DOHH2 (cell line): ENCODE measurements at regions not wholly inside any gene's neighbourhood (a gene's known extent, or its start where the extent isn't known, plus 50 kb on each side); places are given as distances from the start of the nearest gene placed in this dataset.

ENCODE experiments used
- H3F3A ChIP-seq: fragments of 200-600 bp; sonication (generic), shearing (Covaris generic); 2 replicates; pipeline ENCODE4 v1.6.0; 2016; ENCODE audit warnings: antibody characterized with exemption, mild to moderate bottlenecking; ENCODE audit not compliant: control insufficient read depth, insufficient read depth
- H3K27ac ChIP-seq: fragments of 200-600 bp; sonication (generic); 2 replicates; pipeline ENCODE4 v1.5.1; 2014; ENCODE audit warnings: low read depth, mild to moderate bottlenecking, low read length, moderate library complexity
- H3K27me3 ChIP-seq: fragments of 200-600 bp; sonication (generic); 2 replicates; pipeline ENCODE4 v1.6.1; 2014; ENCODE audit warnings: mild to moderate bottlenecking, low read length, mixed read lengths; ENCODE audit not compliant: control insufficient read depth
- H3K36me3 ChIP-seq: fragments of 200-600 bp; sonication (generic); 2 replicates; pipeline ENCODE4 v1.6.1; 2014; ENCODE audit warnings: mild to moderate bottlenecking, low read length, moderate library complexity, mixed read lengths; ENCODE audit not compliant: control insufficient read depth
- H3K4me1 ChIP-seq: fragments of 200-600 bp; sonication (generic); 2 replicates; pipeline ENCODE4 v1.6.1; 2014; ENCODE audit warnings: mild to moderate bottlenecking, low read length, mixed read lengths; ENCODE audit not compliant: control insufficient read depth
- H3K4me2 ChIP-seq: fragments of 200-600 bp; sonication (generic); 2 replicates; pipeline ENCODE4 v1.6.0; 2014; ENCODE audit warnings: mild to moderate bottlenecking, low read length, moderate library complexity
- H3K4me3 ChIP-seq: fragments of 200-600 bp; sonication (generic); 2 replicates; pipeline ENCODE4 v1.5.1; 2014; ENCODE audit warnings: mild to moderate bottlenecking, low read length, mixed read lengths
- H3K79me2 ChIP-seq: fragments of 200-600 bp; sonication (generic); 2 replicates; pipeline ENCODE4 v1.6.1; 2014; ENCODE audit warnings: mild to moderate bottlenecking, low read length, mixed read lengths; ENCODE audit not compliant: control insufficient read depth
- H3K9me2 ChIP-seq: fragments of 200-600 bp; sonication (generic); replicated peaks from 2 replicates; pipeline ENCODE4 v1.6.1; 2014; ENCODE audit warnings: mild to moderate bottlenecking, low read length, mixed read lengths; ENCODE audit not compliant: control insufficient read depth
- H3K9me3 ChIP-seq: fragments of 200-600 bp; sonication (generic); 2 replicates; pipeline ENCODE4 v1.6.1; 2014; ENCODE audit warnings: antibody characterized with exemption, low read length, mixed read lengths; ENCODE audit not compliant: control insufficient read depth, insufficient read depth
- H4K20me1 ChIP-seq: fragments of 200-600 bp; sonication (generic); 2 replicates; pipeline ENCODE4 v1.6.0; 2014; ENCODE audit warnings: low read depth, mild to moderate bottlenecking, antibody characterized with exemption, low read length, moderate library complexity; ENCODE audit not compliant: control insufficient read depth, insufficient read depth
- CTCF ChIP-seq: fragments of 200-600 bp; sonication (generic); IDR thresholded peaks from one replicate; pipeline ENCODE4 v1.5.1; 2014; ENCODE audit warnings: antibody characterized with exemption, mild to moderate bottlenecking, low read depth, low read length; ENCODE audit not compliant: poor library complexity, severe bottlenecking
- EZH2phosphoT487 ChIP-seq: fragments of 200-600 bp; sonication (generic); IDR thresholded peaks from 2 replicates; pipeline ENCODE4 v1.6.1; 2017; ENCODE audit warnings: borderline replicate concordance, mild to moderate bottlenecking, antibody characterized with exemption, low read length, moderate library complexity, mixed read lengths

DNA sequence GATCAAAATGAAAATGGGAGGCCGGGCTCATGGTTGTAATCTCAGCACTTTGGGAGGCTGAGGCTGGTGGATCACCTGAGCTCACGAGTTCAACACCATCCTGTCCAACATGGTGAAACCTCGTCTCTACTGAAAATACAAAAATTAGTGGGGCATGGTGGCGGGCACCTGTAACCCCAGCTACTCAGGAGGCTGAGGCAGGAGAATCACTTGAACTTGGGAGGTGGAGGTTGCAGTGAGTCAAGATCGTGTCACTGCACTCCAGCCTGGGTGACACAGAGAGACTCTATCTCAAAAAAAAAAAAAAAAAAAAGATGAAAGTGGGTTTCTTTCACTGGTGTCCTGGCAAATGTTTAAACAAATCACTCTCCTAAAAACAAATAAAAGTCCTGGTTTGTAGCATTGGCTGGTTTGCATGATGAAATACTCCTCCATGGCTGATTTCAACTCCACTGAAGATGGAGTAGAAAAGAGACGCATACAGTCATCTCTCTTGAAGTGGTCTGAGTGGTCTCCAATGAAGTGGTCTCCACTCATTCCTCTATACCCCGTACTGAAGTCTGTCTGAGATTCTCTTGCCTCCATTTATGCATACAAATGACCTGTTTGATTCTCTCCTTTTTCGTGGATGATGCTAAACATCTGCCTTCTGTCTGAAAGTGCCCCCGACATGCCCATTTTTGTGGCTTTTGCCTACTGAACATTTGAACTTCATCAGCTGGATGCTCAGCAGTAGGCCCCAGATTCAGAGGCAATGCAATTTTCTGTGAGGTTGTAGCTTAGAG, 153.0 kb upstream of the FAM20A start:
- no peak overlapping the region for H3K4me3 ChIP-seq
- no peak for TF ChIP-seq EZH2phosphoT487
- no peak for TF ChIP-seq CTCF
- H3K9me2 ChIP-seq, result no peaks in the 10 kb centered on the region
- H3K27me3 ChIP-seq, result no peaks in the 10 kb centered on the region
- H3K4me1 ChIP-seq, result no peaks in the 10 kb centered on the region
- H3K27ac ChIP-seq, result no peak overlapping the region
- H3K9me3 ChIP-seq, result no peaks in the 10 kb centered on the region
- no peaks in the 10 kb centered on the region for H3F3A ChIP-seq
- H4K20me1 ChIP-seq, result no peaks in the 10 kb centered on the region
- no peaks in the 10 kb centered on the region for H3K79me2 ChIP-seq
- H3K4me2 ChIP-seq, result no peak overlapping the region
- H3K36me3 ChIP-seq, result no peaks in the 10 kb centered on the region

- H3K27me3 ChIP-seq, result no peaks in the 10 kb centered on the region
- TF ChIP-seq CTCF, result no peak
- TF ChIP-seq EZH2phosphoT487, result no peak
- H3K4me1 ChIP-seq, result no peaks in the 10 kb centered on the region
- H4K20me1 ChIP-seq, result no peaks in the 10 kb centered on the region
- H3K9me2 ChIP-seq, result no peaks in the 10 kb centered on the region
- H3K36me3 ChIP-seq, result no peaks in the 10 kb centered on the region
- H3K27ac ChIP-seq, result no peak overlapping the region
- no peaks in the 10 kb centered on the region for H3F3A ChIP-seq
- no peak overlapping the region for H3K4me3 ChIP-seq
- no peaks in the 10 kb centered on the region for H3K9me3 ChIP-seq
- H3K4me2 ChIP-seq, result no peak overlapping the region
- no peaks in the 10 kb centered on the region for H3K79me2 ChIP-seq
Observed at GRCh38 chr17:68750208-68750562, 149.0 kb upstream of the FAM20A start.

- TF ChIP-seq EZH2phosphoT487, result no peak
- TF ChIP-seq CTCF, result no peak
- H3K4me2 ChIP-seq, result no peak overlapping the region
- H3K79me2 ChIP-seq, result no peaks in the 10 kb centered on the region
- H3K4me1 ChIP-seq, result no peaks in the 10 kb centered on the region
- H3K4me3 ChIP-seq, result no peak overlapping the region
- H3K9me2 ChIP-seq, result no peaks in the 10 kb centered on the region
- H3K36me3 ChIP-seq, result no peaks in the 10 kb centered on the region
- H3K27me3 ChIP-seq, result no peaks in the 10 kb centered on the region
- H4K20me1 ChIP-seq, result no peaks in the 10 kb centered on the region
- H3K9me3 ChIP-seq, result no peaks in the 10 kb centered on the region; the same call in 1 of the 2 replicates
- H3F3A ChIP-seq, result no peaks in the 10 kb centered on the region
- H3K27ac ChIP-seq, result no peak overlapping the region
Observed at GRCh38 chr17:68749349-68750207, 148.4 kb upstream of the FAM20A start.
